NCI-H526 (cell line): ENCODE measurements at regions not wholly inside any gene's neighbourhood (a gene's known extent, or its start where the extent isn't known, plus 50 kb on each side); places are given as distances from the start of the nearest gene placed in this dataset.

Source experiments
- DNase-seq, 2 experiments: peaks; one replicate each; lab custom pipeline; 2025; lab: John Stamatoyannopoulos, UW

- DNase-seq = no peak
These were observed 182.0 kb upstream of the IER5L start for GRCh38 chr9:129359916-129360536.

GRCh38 chr9:129359162-129359811, 181.2 kb upstream of the IER5L start:
- no peak for DNase-seq

- DNase-seq = no peak
These were observed 180.6 kb upstream of the IER5L start for GRCh38 chr9:129358621-129359154.

GRCh38 chr9:129357773-129358245, 179.7 kb upstream of the IER5L start:
- DNase-seq = no peak

- no peak for DNase-seq
These were observed 179.1 kb upstream of the IER5L start for GRCh38 chr9:129356871-129357772.

GRCh38 chr9:129355631-129356030, 177.6 kb upstream of the IER5L start:
- no peak for DNase-seq

GRCh38 chr9:129354498-129354897, 176.4 kb upstream of the IER5L start:
- no peak for DNase-seq

- DNase-seq = no peak
These were observed 175.8 kb upstream of the IER5L start for GRCh38 chr9:129353697-129354336.

- DNase-seq = peak in 1 of 2 experiments; percentile 28
These were observed 174.2 kb upstream of the IER5L start for GRCh38 chr9:129352146-129352865.

- DNase-seq = peak in 1 of 2 experiments; percentile 28
These were observed 173.6 kb upstream of the IER5L start for GRCh38 chr9:129351642-129352145.

GRCh38 chr9:129351058-129351641, 173.1 kb upstream of the IER5L start:
- DNase-seq = peak in 1 of 2 experiments; percentile 38

GRCh38 chr9:129350143-129350935, 172.3 kb upstream of the IER5L start:
- no peak for DNase-seq

GRCh38 chr9:129349665-129349947, 171.5 kb upstream of the IER5L start:
- DNase-seq = no peak

GRCh38 chr9:129348890-129349664, 171.0 kb upstream of the IER5L start:
- DNase-seq = no peak

- no peak for DNase-seq
These were observed 169.5 kb upstream of the IER5L start for GRCh38 chr9:129347316-129348120.

- no peak for DNase-seq
These were observed 168.0 kb upstream of the IER5L start for GRCh38 chr9:129346046-129346445.

GRCh38 chr9:129344641-129345495, 166.8 kb upstream of the IER5L start:
- DNase-seq = no peak
